Natural killer cell (primary cell): ENCODE measurements at regions not wholly inside any gene's neighbourhood (a gene's known extent, or its start where the extent isn't known, plus 50 kb on each side); places are given as distances from the start of the nearest gene placed in this dataset.

Experiments
- ATAC-seq, 3 donors: fragments of 150-1000 bp in 2 of 3; fragments of 200-7000 bp in 1 of 3; cut with Tn5 transposase; 1 replicate in 1 of 3; 2 replicates in 2 of 3; pipeline ENCODE4 v1.10.0; 2021; ENCODE audit warnings: mild to moderate bottlenecking in 2 of 3, moderate library complexity in 2 of 3
- DNase-seq, 2 donors: peaks; one replicate each; pipeline versions ENCODE4 v3.0.0 to v3.0.0-alpha.2; 2013 to 2021; ENCODE audit warnings: mixed read lengths in 1 of 2
- H3K27ac ChIP-seq: one replicate; pipeline ENCODE4 v1.5.1; 2013; ENCODE audit warnings: mild to moderate bottlenecking, low read length
- H3K27me3 ChIP-seq: one replicate; pipeline ENCODE4 v1.6.1; 2013; ENCODE audit warnings: low read length; ENCODE audit not compliant: control insufficient read depth, insufficient read depth
- H3K36me3 ChIP-seq: one replicate; pipeline ENCODE4 v1.6.1; 2013; ENCODE audit warnings: low read length; ENCODE audit not compliant: control insufficient read depth, insufficient read depth
- H3K4me1 ChIP-seq: one replicate; pipeline ENCODE4 v1.6.1; 2013; ENCODE audit warnings: low read length; ENCODE audit not compliant: control insufficient read depth, insufficient read depth
- H3K4me3 ChIP-seq: one replicate; pipeline ENCODE4 v1.5.1; 2013; ENCODE audit warnings: low read length
- H3K9me3 ChIP-seq: one replicate; pipeline ENCODE4 v1.6.1; 2013; ENCODE audit warnings: low read length; ENCODE audit not compliant: control insufficient read depth, insufficient read depth
- H3K27ac Mint-ChIP-seq, 2 donors: one replicate each; pipeline ENCODE4 v1.8.0; 2022; ENCODE audit warnings: mild to moderate bottlenecking in 2 of 2, mixed read lengths in 2 of 2, moderate library complexity in 1 of 2
- H3K27me3 Mint-ChIP-seq, 2 donors: one replicate each; pipeline ENCODE4 v1.8.0; 2022; ENCODE audit warnings: low read depth in 2 of 2, mixed read lengths in 2 of 2
- H3K36me3 Mint-ChIP-seq: one replicate; pipeline ENCODE4 v1.8.0; 2022; ENCODE audit warnings: mixed read lengths
- H3K4me1 Mint-ChIP-seq, 2 donors: one replicate each; pipeline ENCODE4 v1.8.0; 2022; ENCODE audit warnings: mixed read lengths in 2 of 2
- H3K4me3 Mint-ChIP-seq: one replicate; pipeline ENCODE4 v1.8.0; 2022; ENCODE audit warnings: mild to moderate bottlenecking, moderate library complexity, mixed read lengths
- H3K9me3 Mint-ChIP-seq, 2 donors: one replicate each; pipeline ENCODE4 v1.8.0; 2022; ENCODE audit warnings: mixed read lengths in 2 of 2
- CTCF ChIP-seq: fragments of 200-600 bp; IDR thresholded peaks from one replicate; pipeline ENCODE4 v1.8.0; 2022; ENCODE audit warnings: antibody characterized with exemption
- WGBS: methylation state at CpG from one replicate; pipeline ENCODE4 v1.1.7; 2013; ENCODE audit warnings: missing lambda C conversion rate; ENCODE audit not compliant: insufficient coverage; 5-methylcytosine and 5-hydroxymethylcytosine counted together
- intact Hi-C: fragments of 100-400 bp; cut with micrococcal nuclease; formaldehyde crosslinking; loops from one replicate; pipeline ENCODE4 v1.14.2; 2022

GRCh38 chr2:129876541-129876940 lies 102.9 kb upstream of the RAB6C start:
- ATAC-seq = no peak
- no peak for DNase-seq
- peak overlapping the region; percentile 94 for H3K4me3 Mint-ChIP-seq
- no peak overlapping the region for H3K4me3 ChIP-seq
- no peaks in the 10 kb centered on the region for H3K27me3 ChIP-seq
- WGBS = 90% methylated on average over 7 of the region's 7 CpGs
- peaks cover 9 to 13% of the 10 kb centered on the region in 2 donors for H3K27me3 Mint-ChIP-seq
- H3K9me3 Mint-ChIP-seq = no peaks in the 10 kb centered on the region
- no peak for TF ChIP-seq CTCF
- H3K36me3 ChIP-seq = no peaks in the 10 kb centered on the region
- no peaks in the 10 kb centered on the region for H3K9me3 ChIP-seq
- H3K4me1 ChIP-seq = peaks cover 14% of the 10 kb centered on the region
- H3K4me1 Mint-ChIP-seq = peaks cover 8 to 16% of the 10 kb centered on the region in 2 donors
- H3K27ac Mint-ChIP-seq = peak overlapping the region; percentile 86 to 93
- no peak overlapping the region for H3K27ac ChIP-seq
- intact Hi-C loops = no loop called here
- no peaks in the 10 kb centered on the region for H3K36me3 Mint-ChIP-seq

- peaks cover 14% of the 10 kb centered on the region for H3K4me1 ChIP-seq
- no peak for TF ChIP-seq CTCF
- no peaks in the 10 kb centered on the region for H3K9me3 ChIP-seq
- H3K4me3 Mint-ChIP-seq = peak overlapping the region; percentile 94
- H3K27ac Mint-ChIP-seq = peak overlapping the region; percentile 86 to 93
- H3K27ac ChIP-seq = peak overlapping the region; percentile 63
- intact Hi-C loops = no loop called here
- peaks cover 8 to 16% of the 10 kb centered on the region in 2 donors for H3K4me1 Mint-ChIP-seq
- WGBS = under 1% methylated on average over 11 of the region's 20 CpGs
- DNase-seq = peak; percentile 78 to 92
- H3K9me3 Mint-ChIP-seq = no peaks in the 10 kb centered on the region
- peaks cover 9 to 13% of the 10 kb centered on the region in 2 donors for H3K27me3 Mint-ChIP-seq
- ATAC-seq = peak; percentile 94 to 96 (median 95)
- no peaks in the 10 kb centered on the region for H3K27me3 ChIP-seq
- H3K36me3 ChIP-seq = no peaks in the 10 kb centered on the region
- peak overlapping the region; percentile 79 for H3K4me3 ChIP-seq
- H3K36me3 Mint-ChIP-seq = no peaks in the 10 kb centered on the region
Measured at GRCh38 chr2:129877289-129877741, 102.2 kb upstream of the RAB6C start.

- 52% methylated on average over 49 of the region's 50 CpGs for WGBS
- Mint-ChIP-seq H3K27ac (peak overlapping the region; percentile 86 to 93), H3K9me3 (no peaks in the 10 kb centered on the region), H3K27me3 (peaks cover 7 to 10% of the 10 kb centered on the region in 2 donors), H3K36me3 (no peaks in the 10 kb centered on the region), H3K4me1 (peaks cover 8 to 16% of the 10 kb centered on the region in 2 donors), H3K4me3 (peak overlapping the region; percentile 69)
- DNase-seq (no peak), ATAC-seq (peak; percentile 44 to 54 (median 53))
- Histone ChIP-seq H3K27me3 (no peaks in the 10 kb centered on the region), H3K4me1 (peaks cover 14% of the 10 kb centered on the region), H3K27ac (peak overlapping the region; percentile 52), H3K4me3 (peak overlapping the region; percentile 50), H3K36me3 (no peaks in the 10 kb centered on the region), H3K9me3 (no peaks in the 10 kb centered on the region)
- no peak for TF ChIP-seq CTCF
- intact Hi-C loops = no loop called here
Measured at GRCh38 chr2:129877795-129878775, 101.4 kb upstream of the RAB6C start.
